ENCODE measurements at regions not wholly inside any gene's neighbourhood (a gene's known extent, or its start where the extent isn't known, plus 50 kb on each side); places are given as distances from the start of the nearest gene placed in this dataset.
"Not testable (repeated sequence)": the region's sequence is repeated elsewhere in the genome, so short reads cannot be mapped to it uniquely, and the experiment has no call there.

GRCh38 chr9:22913518-22913917 is 466.9 kb downstream of the DMRTA1 start:
- H3K4me1 Mint-ChIP-seq (ENCODE audit: low read depth), result no peaks in the 10 kb centered on the region
- no peak for DNase-seq (ENCODE audit: low spot score)
- H3K4me3 Mint-ChIP-seq, result no peak overlapping the region
- H3K27ac Mint-ChIP-seq, result no peak overlapping the region
- H3K27me3 Mint-ChIP-seq (ENCODE audit: low read depth), result no peaks in the 10 kb centered on the region
- no peaks in the 10 kb centered on the region for H3K36me3 Mint-ChIP-seq (ENCODE audit: low read depth)
- peaks cover 22% of the 10 kb centered on the region for H3K9me3 Mint-ChIP-seq

DNA sequence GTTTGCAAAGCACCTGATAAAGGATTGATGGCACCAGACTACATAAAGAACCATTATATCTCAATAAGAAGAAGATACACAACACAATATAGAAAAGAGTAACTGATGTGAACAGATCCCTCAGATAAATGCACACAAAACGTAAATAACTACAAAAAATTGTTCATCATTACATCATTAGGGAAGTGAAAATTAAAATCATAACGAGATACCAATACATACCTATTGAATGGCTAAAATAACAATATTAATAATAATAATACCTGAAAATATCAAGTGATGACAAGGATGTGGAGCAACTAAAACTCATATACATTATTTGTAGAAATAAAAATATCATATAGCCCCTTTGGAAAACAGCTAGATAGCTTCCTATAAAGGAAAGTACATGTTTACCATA is 469.5 kb downstream of the DMRTA1 start:
- H3K4me3 Mint-ChIP-seq, result no peak overlapping the region
- no peaks in the 10 kb centered on the region for H3K36me3 Mint-ChIP-seq (ENCODE audit: low read depth)
- H3K9me3 Mint-ChIP-seq, result peaks cover 20% of the 10 kb centered on the region
- no peaks in the 10 kb centered on the region for H3K27me3 Mint-ChIP-seq (ENCODE audit: low read depth)
- no peak overlapping the region for H3K27ac Mint-ChIP-seq
- DNase-seq (ENCODE audit: low spot score), result no peak
- H3K4me1 Mint-ChIP-seq (ENCODE audit: low read depth), result no peaks in the 10 kb centered on the region

DNA sequence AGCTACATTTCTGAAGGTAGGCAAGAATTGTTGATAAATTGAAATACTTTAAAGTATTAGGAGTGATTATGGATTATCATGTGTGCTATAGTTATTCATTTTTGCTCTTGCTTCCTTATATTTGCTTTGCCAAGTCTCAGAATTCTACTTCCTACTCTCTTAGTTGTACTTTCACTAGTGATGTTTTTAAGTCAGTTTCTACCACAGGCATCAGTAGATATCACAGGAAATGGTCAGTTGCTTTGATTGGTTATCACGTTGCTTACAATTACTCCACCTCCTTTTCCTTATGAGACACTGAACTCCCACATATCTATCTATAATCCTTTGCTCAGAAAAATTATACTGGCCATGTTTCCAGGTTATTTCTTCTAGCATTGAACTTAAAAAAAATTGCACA is 472.8 kb downstream of the DMRTA1 start:
- H3K27ac Mint-ChIP-seq, result no peak overlapping the region
- no peak for DNase-seq (ENCODE audit: low spot score)
- peaks cover 17% of the 10 kb centered on the region for H3K9me3 Mint-ChIP-seq
- H3K27me3 Mint-ChIP-seq (ENCODE audit: low read depth), result no peaks in the 10 kb centered on the region
- no peak overlapping the region for H3K4me3 Mint-ChIP-seq
- no peaks in the 10 kb centered on the region for H3K36me3 Mint-ChIP-seq (ENCODE audit: low read depth)
- H3K4me1 Mint-ChIP-seq (ENCODE audit: low read depth), result no peaks in the 10 kb centered on the region

DNA sequence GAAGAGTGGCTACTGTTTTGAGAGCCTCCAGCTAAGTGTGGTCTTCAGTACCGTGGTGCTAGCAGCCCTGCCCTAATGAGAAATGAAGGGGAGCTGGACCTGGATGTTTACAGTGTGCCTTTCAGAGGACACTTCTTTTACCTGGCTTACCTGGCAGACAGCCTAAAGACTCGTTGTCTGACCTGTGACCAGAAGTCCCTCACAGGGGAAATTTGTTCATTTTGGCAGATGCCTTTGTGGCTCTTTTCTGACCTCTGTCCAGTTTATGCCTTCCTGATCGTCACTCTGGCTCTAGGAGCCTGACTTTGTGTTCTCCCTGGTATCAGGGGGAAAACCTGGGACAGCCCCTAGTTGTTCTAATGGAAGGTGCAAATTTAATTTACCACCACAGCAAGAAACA is 475.1 kb downstream of the DMRTA1 start:
- H3K4me1 Mint-ChIP-seq (ENCODE audit: low read depth), result no peaks in the 10 kb centered on the region
- H3K27me3 Mint-ChIP-seq (ENCODE audit: low read depth), result no peaks in the 10 kb centered on the region

GRCh38 chr9:22922222-22922621 is 475.6 kb downstream of the DMRTA1 start:
- H3K27me3 Mint-ChIP-seq (ENCODE audit: low read depth), result no peaks in the 10 kb centered on the region
- peaks cover 23% of the 10 kb centered on the region for H3K9me3 Mint-ChIP-seq
- H3K36me3 Mint-ChIP-seq (ENCODE audit: low read depth), result no peaks in the 10 kb centered on the region
- no peak for DNase-seq (ENCODE audit: low spot score)
- H3K4me1 Mint-ChIP-seq (ENCODE audit: low read depth), result no peaks in the 10 kb centered on the region
- H3K27ac Mint-ChIP-seq, result no peak overlapping the region
- no peak overlapping the region for H3K4me3 Mint-ChIP-seq

More for the DNA sequence above, 475.1 kb downstream of the DMRTA1 start:
- Mint-ChIP-seq H3K36me3 (ENCODE audit: low read depth) (no peaks in the 10 kb centered on the region), H3K9me3 (peaks cover 18% of the 10 kb centered on the region), H3K27ac (no peak overlapping the region), H3K4me3 (no peak overlapping the region)
- no peak for DNase-seq (ENCODE audit: low spot score)

DNA sequence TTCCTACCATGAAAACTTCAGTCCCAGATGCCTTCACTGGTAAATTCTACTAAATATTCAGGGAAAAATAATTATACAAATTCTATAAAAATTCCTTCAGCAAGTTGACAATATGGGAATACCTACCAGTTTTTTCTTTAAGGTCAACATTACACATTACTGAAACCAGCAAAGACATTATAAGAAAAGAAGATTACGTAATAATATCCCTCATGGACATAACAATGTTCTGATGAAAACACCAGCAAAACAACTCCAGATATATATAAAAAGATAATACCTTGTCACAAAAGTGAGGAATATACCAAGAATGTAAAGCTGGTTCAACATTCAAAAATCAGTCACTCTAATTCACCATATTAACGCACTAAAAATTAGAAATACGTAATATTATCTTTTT is 507.9 kb downstream of the DMRTA1 start:
- Mint-ChIP-seq H3K9me3 (peaks cover 44% of the 10 kb centered on the region), H3K36me3 (ENCODE audit: low read depth) (no peaks in the 10 kb centered on the region), H3K4me3 (no peak overlapping the region), H3K4me1 (ENCODE audit: low read depth) (no peaks in the 10 kb centered on the region), H3K27ac (no peak overlapping the region), H3K27me3 (ENCODE audit: low read depth) (no peaks in the 10 kb centered on the region)
- DNase-seq (ENCODE audit: low spot score), result no peak

DNA sequence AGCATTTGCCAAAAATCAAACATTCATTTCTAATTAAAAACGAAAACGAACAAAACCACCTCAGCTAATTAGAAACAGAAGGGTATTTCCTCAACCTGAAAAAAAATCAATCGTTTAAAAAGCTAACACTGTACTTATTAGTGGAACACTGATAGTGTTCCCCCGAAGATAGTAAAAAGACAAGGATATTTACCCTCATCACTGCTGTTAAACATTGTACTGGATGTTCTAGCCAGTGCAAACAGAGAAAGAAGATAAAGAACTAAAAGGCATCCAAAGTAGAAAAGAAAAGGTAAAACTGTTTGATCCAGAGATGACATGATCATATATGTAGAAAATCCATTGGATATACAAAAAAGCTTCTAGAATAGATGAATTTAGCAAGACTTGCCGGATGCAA is 508.3 kb downstream of the DMRTA1 start:
- DNase-seq (ENCODE audit: low spot score), result no peak
- Mint-ChIP-seq H3K4me3 (no peak overlapping the region), H3K9me3 (peaks cover 45% of the 10 kb centered on the region), H3K27ac (no peak overlapping the region), H3K4me1 (ENCODE audit: low read depth) (no peaks in the 10 kb centered on the region), H3K36me3 (ENCODE audit: low read depth) (no peaks in the 10 kb centered on the region), H3K27me3 (ENCODE audit: low read depth) (no peaks in the 10 kb centered on the region)

DNA sequence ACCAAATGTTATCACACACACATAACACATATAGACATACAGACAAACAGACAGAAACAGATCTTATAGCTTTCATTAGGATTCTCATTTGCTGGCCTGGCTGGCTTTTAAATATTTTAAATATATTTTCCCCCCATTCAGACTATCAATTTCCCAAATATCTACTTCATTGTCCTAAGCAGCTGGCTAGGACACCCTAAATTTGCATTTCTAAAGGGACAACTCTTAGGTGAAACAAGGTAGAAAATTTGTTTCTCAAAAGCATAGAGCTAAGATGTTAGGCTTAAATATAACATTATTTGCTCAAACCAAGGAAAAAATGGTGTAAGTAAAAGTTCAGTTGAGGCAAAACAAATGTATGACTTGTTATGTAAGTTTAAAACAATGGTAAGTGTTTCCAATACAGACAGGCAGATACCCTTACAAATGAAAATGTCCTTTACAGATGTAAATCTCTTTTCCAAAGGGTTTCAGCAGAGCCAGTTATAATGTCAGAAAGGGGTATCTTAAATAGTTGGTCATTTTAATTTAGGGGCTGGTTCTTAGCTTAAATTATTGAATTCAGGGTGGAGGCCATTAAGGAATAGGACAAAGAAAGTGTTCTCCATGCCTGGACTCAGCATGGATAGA is 522.8 kb downstream of the DMRTA1 start:
- Mint-ChIP-seq H3K27me3 (ENCODE audit: low read depth) (no peaks in the 10 kb centered on the region), H3K4me3 (no peak overlapping the region), H3K9me3 (peaks cover 18% of the 10 kb centered on the region), H3K27ac (no peak overlapping the region), H3K36me3 (ENCODE audit: low read depth) (no peaks in the 10 kb centered on the region), H3K4me1 (ENCODE audit: low read depth) (no peaks in the 10 kb centered on the region)
- DNase-seq (ENCODE audit: low spot score), result no peak

GRCh38 chr9:22970434-22970975 is 523.9 kb downstream of the DMRTA1 start:
- no peak overlapping the region for H3K27ac Mint-ChIP-seq
- no peak for DNase-seq (ENCODE audit: low spot score)
- H3K27me3 Mint-ChIP-seq (ENCODE audit: low read depth), result no peaks in the 10 kb centered on the region
- H3K4me3 Mint-ChIP-seq, result no peak overlapping the region
- no peaks in the 10 kb centered on the region for H3K4me1 Mint-ChIP-seq (ENCODE audit: low read depth)
- H3K9me3 Mint-ChIP-seq, result peaks cover 21% of the 10 kb centered on the region
- no peaks in the 10 kb centered on the region for H3K36me3 Mint-ChIP-seq (ENCODE audit: low read depth)

- Mint-ChIP-seq H3K27me3 (ENCODE audit: low read depth) (no peaks in the 10 kb centered on the region), H3K4me1 (ENCODE audit: low read depth) (no peaks in the 10 kb centered on the region), H3K27ac (no peak overlapping the region), H3K36me3 (ENCODE audit: low read depth) (no peaks in the 10 kb centered on the region), H3K9me3 (peaks cover 16% of the 10 kb centered on the region), H3K4me3 (no peak overlapping the region)
- DNase-seq (ENCODE audit: low spot score), result no peak
Measured at GRCh38 chr9:22975951-22976350, 529.3 kb downstream of the DMRTA1 start.

- peaks cover 16% of the 10 kb centered on the region for H3K9me3 Mint-ChIP-seq
- DNase-seq (ENCODE audit: low spot score), result no peak
- no peaks in the 10 kb centered on the region for H3K36me3 Mint-ChIP-seq (ENCODE audit: low read depth)
- H3K27ac Mint-ChIP-seq, result no peak overlapping the region
- H3K27me3 Mint-ChIP-seq (ENCODE audit: low read depth), result no peaks in the 10 kb centered on the region
- H3K4me1 Mint-ChIP-seq (ENCODE audit: low read depth), result no peaks in the 10 kb centered on the region
- no peak overlapping the region for H3K4me3 Mint-ChIP-seq
Measured at GRCh38 chr9:22976454-22976853, 529.8 kb downstream of the DMRTA1 start.

GRCh38 chr9:22980429-22980828 is 533.8 kb downstream of the DMRTA1 start:
- not testable (repeated sequence) for H3K4me3 Mint-ChIP-seq; H3K4me1 Mint-ChIP-seq (ENCODE audit: low read depth); DNase-seq (ENCODE audit: low spot score); H3K27ac Mint-ChIP-seq; H3K27me3 Mint-ChIP-seq (ENCODE audit: low read depth); H3K36me3 Mint-ChIP-seq (ENCODE audit: low read depth)
- peaks cover 12% of the 10 kb centered on the region for H3K9me3 Mint-ChIP-seq

- H3K27me3 Mint-ChIP-seq (ENCODE audit: low read depth), result no peaks in the 10 kb centered on the region
- no peaks in the 10 kb centered on the region for H3K36me3 Mint-ChIP-seq (ENCODE audit: low read depth)
- no peaks in the 10 kb centered on the region for H3K4me1 Mint-ChIP-seq (ENCODE audit: low read depth)
- no peak overlapping the region for H3K4me3 Mint-ChIP-seq
- H3K27ac Mint-ChIP-seq, result no peak overlapping the region
- no peak for DNase-seq (ENCODE audit: low spot score)
- peaks cover 24% of the 10 kb centered on the region for H3K9me3 Mint-ChIP-seq
Measured at GRCh38 chr9:22986556-22986955, 539.9 kb downstream of the DMRTA1 start.

DNA sequence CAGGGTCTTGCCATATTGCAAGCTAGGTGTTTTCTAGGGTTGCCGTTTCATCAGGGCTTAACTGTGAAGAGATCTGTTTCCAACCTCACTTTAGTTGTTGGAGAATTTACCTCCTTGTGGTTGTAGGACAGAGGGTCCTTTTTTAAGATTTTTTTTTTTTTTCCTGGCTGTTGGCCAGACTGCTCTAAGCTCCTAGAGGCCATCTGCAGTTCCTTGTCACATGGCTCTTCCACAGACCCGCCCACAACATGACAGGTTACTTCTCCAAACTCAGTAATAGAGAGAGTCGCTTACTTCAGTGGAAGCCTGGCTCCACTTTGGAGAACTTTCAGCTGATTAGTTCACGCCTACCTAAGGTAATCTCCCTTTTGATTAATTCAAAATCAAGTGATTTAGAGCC is 543.7 kb downstream of the DMRTA1 start:
- H3K4me1 Mint-ChIP-seq (ENCODE audit: low read depth), result no peaks in the 10 kb centered on the region
- no peaks in the 10 kb centered on the region for H3K27me3 Mint-ChIP-seq (ENCODE audit: low read depth)
- no peak overlapping the region for H3K4me3 Mint-ChIP-seq
- peaks cover 28% of the 10 kb centered on the region for H3K9me3 Mint-ChIP-seq
- no peak overlapping the region for H3K27ac Mint-ChIP-seq
- no peaks in the 10 kb centered on the region for H3K36me3 Mint-ChIP-seq (ENCODE audit: low read depth)
- DNase-seq (ENCODE audit: low spot score), result no peak

DNA sequence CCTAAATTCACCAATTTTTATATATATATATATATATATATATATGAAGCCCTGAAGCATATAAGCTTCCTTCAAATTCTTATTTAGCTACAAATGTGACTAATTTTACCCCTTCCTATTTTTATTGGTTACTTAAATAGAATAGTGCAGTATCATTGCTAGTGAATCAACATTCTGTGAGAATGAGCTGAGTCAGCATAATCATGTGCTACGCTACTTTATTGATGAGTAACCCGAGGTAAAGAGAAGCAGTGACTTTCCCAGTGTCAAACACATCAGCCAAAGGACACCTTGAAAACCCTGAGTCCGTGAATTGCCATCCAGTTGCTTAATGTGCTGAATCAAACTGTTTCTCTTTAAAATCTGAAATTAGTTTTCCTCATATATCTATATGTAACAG is 546.2 kb downstream of the DMRTA1 start:
- Mint-ChIP-seq H3K27me3 (ENCODE audit: low read depth) (no peaks in the 10 kb centered on the region), H3K4me3 (no peak overlapping the region), H3K36me3 (ENCODE audit: low read depth) (no peaks in the 10 kb centered on the region), H3K27ac (no peak overlapping the region), H3K9me3 (peaks cover 36% of the 10 kb centered on the region), H3K4me1 (ENCODE audit: low read depth) (no peaks in the 10 kb centered on the region)
- no peak for DNase-seq (ENCODE audit: low spot score)
